Panc1 (cell line): ENCODE measurements at regions not wholly inside any gene's neighbourhood (a gene's known extent, or its start where the extent isn't known, plus 50 kb on each side); places are given as distances from the start of the nearest gene placed in this dataset.

Source experiments
- ATAC-seq: fragments of 200-7000 bp; cut with Tn5 transposase; 2 replicates; pipeline ENCODE4 v1.9.1; 2020; ENCODE audit warnings: mild to moderate bottlenecking, moderate library complexity
- BruUV-seq: library from RNA; stranded (reverse); fragments of 400-500 nt; replicated peaks from 2 replicates; lab custom pipeline; 2021; lab: Mats Ljungman, UMichigan
- CTCF ChIA-PET: fragments of 300-600 bp; sonication (Branson Sonifier 250); formaldehyde crosslinking; loops from one replicate; lab custom pipeline; 2022; ENCODE audit warnings: antibody characterized with exemption; lab: Charles Lee
- POLR2A ChIA-PET: fragments of 300-600 bp; sonication (Branson Sonifier 250); formaldehyde crosslinking; loops from one replicate; lab custom pipeline; 2022; ENCODE audit warnings: antibody characterized with exemption; lab: Charles Lee
- DNase-seq: peaks from one replicate; pipeline ENCODE4 v3.0.0-alpha.2; 2010; ENCODE audit warnings: low read depth, low spot score
- H3K27ac ChIP-seq: 2 replicates; pipeline ENCODE4 v1.5.1; 2011; ENCODE audit warnings: mild to moderate bottlenecking, low read length, inconsistent platforms
- H3K27me3 ChIP-seq: fragments of 200-500 bp; sonication (Bioruptor generic); 2 replicates; pipeline ENCODE4 v1.6.0; 2014; ENCODE audit warnings: low read length, inconsistent platforms; ENCODE audit not compliant: control insufficient read depth, insufficient read depth
- H3K36me3 ChIP-seq: fragments of 200-500 bp; sonication (Bioruptor generic); 2 replicates; pipeline ENCODE4 v1.5.1; 2014; ENCODE audit warnings: inconsistent platforms, mild to moderate bottlenecking, low read length, moderate library complexity; ENCODE audit not compliant: control insufficient read depth, insufficient read depth
- H3K4me1 ChIP-seq: 2 replicates; pipeline ENCODE4 v1.5.1; 2011; ENCODE audit warnings: inconsistent platforms, mild to moderate bottlenecking, low read length, moderate library complexity; ENCODE audit not compliant: control insufficient read depth, insufficient read depth
- H3K4me3 ChIP-seq, 2 experiments: 2 replicates each; pipeline ENCODE4 v1.5.1; 2011 to 2012; ENCODE audit warnings: low read depth in 2 of 2, low read length in 2 of 2, mild to moderate bottlenecking in 2 of 2, inconsistent platforms in 1 of 2, moderate library complexity in 1 of 2
- H3K9me3 ChIP-seq: fragments of 200-500 bp; sonication (Bioruptor generic); 2 replicates; pipeline ENCODE4 v1.5.1; 2014; ENCODE audit warnings: low read depth, mild to moderate bottlenecking, inconsistent platforms, low read length, moderate library complexity; ENCODE audit not compliant: control insufficient read depth, insufficient read depth
- CTCF ChIP-seq: fragments of 450-650 bp; IDR thresholded peaks from 2 replicates; pipeline ENCODE4 v1.5.1; 2017; ENCODE audit warnings: mild to moderate bottlenecking
- POLR2AphosphoS5 ChIP-seq: IDR thresholded peaks from 2 replicates; pipeline ENCODE4 v1.6.1; 2012; ENCODE audit warnings: mild to moderate bottlenecking, low read depth, low read length, moderate library complexity
- REST ChIP-seq, 2 experiments: IDR thresholded peaks; 2 replicates each; pipeline ENCODE4 v1.6.1; 2011 to 2012; ENCODE audit warnings: low read depth in 2 of 2, control low read depth in 1 of 2, low read length in 1 of 2, mild to moderate bottlenecking in 1 of 2, moderate library complexity in 1 of 2; ENCODE audit not compliant: insufficient read depth in 1 of 2
- SIN3A ChIP-seq: IDR thresholded peaks from 2 replicates; pipeline ENCODE4 v1.6.1; 2012; ENCODE audit warnings: low read depth, mild to moderate bottlenecking, low read length, moderate library complexity, borderline replicate concordance; ENCODE audit not compliant: insufficient read depth
- TCF7L2 ChIP-seq: IDR thresholded peaks from 2 replicates; pipeline ENCODE4 v1.6.1; 2011; ENCODE audit warnings: mild to moderate bottlenecking, low read depth, low read length, inconsistent platforms
- in situ Hi-C: cut with HindIII; loops from 2 replicates; pipeline ENCODE4 v1.10.0; 2016; ENCODE audit warnings: low sequenced_read_pairs, low pct_unique_long_range_greater_than_20kb
- intact Hi-C: fragments of 100-400 bp; cut with micrococcal nuclease; formaldehyde crosslinking; loops from one replicate; pipeline ENCODE4 v1.10.0; 2022; ENCODE audit not compliant: unreplicated experiment

- Histone ChIP-seq H3K36me3 (no peaks in the 10 kb centered on the region), H3K27ac (no peak overlapping the region), H3K4me3 (no peak overlapping the region), H3K9me3 (no peaks in the 10 kb centered on the region), H3K4me1 (no peaks in the 10 kb centered on the region), H3K27me3 (no peaks in the 10 kb centered on the region)
- DNase-seq, result no peak
- intact Hi-C loops (no loop called here), in situ Hi-C loops (no loop called here)
- no TSS peak for BruUV-seq
- ChIA-PET POLR2A (no interaction called here), CTCF (no interaction called here)
- no peak for ATAC-seq
- no peak for TF ChIP-seq REST (IDR thresholded peaks at IDR 0.05; ENCODE audit: insufficient read depth in 1 of 2, low read depth in 2 of 2, low read length in 1 of 2)
- no peak for TF ChIP-seq CTCF
- no peak for TF ChIP-seq TCF7L2
- no peak for TF ChIP-seq SIN3A
- no peak for TF ChIP-seq POLR2AphosphoS5
Measured at GRCh38 chr4:187181054-187181453, 457.4 kb upstream of the FAT1 start.

- intact Hi-C loops, result no loop called here
- ATAC-seq (no peak), DNase-seq (no peak)
- in situ Hi-C loops, result no loop called here
- no TSS peak for BruUV-seq
- ChIA-PET POLR2A (no interaction called here), CTCF (no interaction called here)
- Histone ChIP-seq H3K4me3 (no peak overlapping the region), H3K27ac (no peak overlapping the region), H3K4me1 (no peaks in the 10 kb centered on the region), H3K36me3 (no peaks in the 10 kb centered on the region), H3K9me3 (no peaks in the 10 kb centered on the region), H3K27me3 (no peaks in the 10 kb centered on the region)
- no peak for TF ChIP-seq TCF7L2
- no peak for TF ChIP-seq CTCF
- TF ChIP-seq SIN3A, result no peak
- TF ChIP-seq REST (IDR thresholded peaks at IDR 0.05; ENCODE audit: insufficient read depth in 1 of 2, low read depth in 2 of 2, low read length in 1 of 2), result no peak
- no peak for TF ChIP-seq POLR2AphosphoS5
Measured at GRCh38 chr4:187183346-187183745, 459.7 kb upstream of the FAT1 start.
